Activated CD4-positive, alpha-beta memory T cell treated with anti-CD3 and anti-CD28 coated beads for 36 hours (primary cell): ENCODE measurements at regions not wholly inside any gene's neighbourhood (a gene's known extent, or its start where the extent isn't known, plus 50 kb on each side); places are given as distances from the start of the nearest gene placed in this dataset.

Source experiments
- CTCF ChIA-PET: fragments of 350-600 bp; sonication (Branson Sonifier 250); formaldehyde crosslinking; loops from one replicate; lab custom pipeline; 2021; ENCODE audit warnings: antibody characterized with exemption, inconsistent platforms; lab: Charles Lee
- POLR2A ChIA-PET: fragments of 350-600 bp; sonication (Branson Sonifier 250); formaldehyde crosslinking; loops from one replicate; lab custom pipeline; 2021; ENCODE audit warnings: antibody characterized with exemption; lab: Charles Lee
- DNase-seq: peaks from one replicate; pipeline ENCODE4 v3.0.0-alpha.2; 2020
- H3K27ac Mint-ChIP-seq: one replicate; pipeline ENCODE4 v1.8.0; 2021; ENCODE audit warnings: mixed read lengths
- H3K27me3 Mint-ChIP-seq: one replicate; pipeline ENCODE4 v1.8.0; 2021; ENCODE audit warnings: mixed read lengths
- H3K36me3 Mint-ChIP-seq: one replicate; pipeline ENCODE4 v1.8.0; 2021; ENCODE audit warnings: mixed read lengths
- H3K4me1 Mint-ChIP-seq: one replicate; pipeline ENCODE4 v1.8.0; 2021; ENCODE audit warnings: low read depth, mixed read lengths
- H3K4me3 Mint-ChIP-seq: one replicate; pipeline ENCODE4 v1.8.0; 2021; ENCODE audit warnings: mild to moderate bottlenecking, mixed read lengths
- H3K9me3 Mint-ChIP-seq: one replicate; pipeline ENCODE4 v1.8.0; 2021; ENCODE audit warnings: mixed read lengths
- intact Hi-C: fragments of 100-400 bp; cut with micrococcal nuclease; formaldehyde crosslinking; loops from one replicate; pipeline ENCODE4 v1.15.1; 2023

DNA sequence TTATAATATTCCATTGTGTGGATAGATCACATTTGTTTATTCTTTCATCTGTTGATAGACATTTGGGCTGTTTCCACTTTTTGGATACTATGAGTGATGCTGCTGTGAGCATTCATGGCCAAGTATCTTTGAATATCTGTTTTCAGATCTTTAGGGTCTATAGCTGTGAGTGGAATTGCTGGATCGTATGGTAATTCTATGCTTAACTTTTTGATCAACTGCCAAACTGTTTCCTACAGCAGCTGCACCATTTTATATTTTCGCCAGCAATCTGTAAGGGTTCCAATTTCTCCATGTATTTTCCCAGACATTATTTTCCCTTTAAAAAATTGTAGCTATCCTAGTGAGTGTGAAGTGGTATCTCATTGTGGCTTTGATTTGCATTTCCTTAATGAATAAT lies 238.1 kb downstream of the AACS start:
- intact Hi-C loops: no loop called here
- CTCF ChIA-PET: no interaction called here
- H3K4me1 Mint-ChIP-seq: no peaks in the 10 kb centered on the region

DNA sequence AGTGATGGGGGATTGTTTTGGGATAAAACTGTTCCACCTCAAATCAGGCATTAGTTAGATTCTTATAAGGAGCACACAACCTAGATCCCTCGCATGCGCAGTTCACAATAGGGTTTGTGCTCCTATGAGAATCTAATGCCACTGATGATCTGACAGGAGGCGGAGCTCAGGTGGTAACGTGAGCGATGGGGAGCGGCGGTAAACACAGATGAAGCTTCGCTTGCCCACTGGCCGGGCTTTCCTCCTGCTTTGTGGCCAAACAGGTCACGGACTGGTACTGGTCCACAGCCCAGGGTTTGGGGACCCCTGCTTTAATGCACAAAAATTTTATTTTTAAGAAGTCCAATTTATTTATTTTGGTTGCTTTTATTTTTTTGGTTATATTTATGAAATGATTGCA lies 238.8 kb downstream of the AACS start:
- ChIA-PET CTCF (no interaction called here), POLR2A (no interaction called here)
- Mint-ChIP-seq H3K27me3 (no peaks in the 10 kb centered on the region), H3K9me3 (peaks cover 2% of the 10 kb centered on the region), H3K4me1 (no peaks in the 10 kb centered on the region), H3K27ac (no peak overlapping the region), H3K4me3 (no peak overlapping the region), H3K36me3 (no peaks in the 10 kb centered on the region)
- intact Hi-C loops: no loop called here
- DNase-seq: no peak

More for the DNA sequence above, 238.1 kb downstream of the AACS start:
- no peak overlapping the region for H3K27ac Mint-ChIP-seq
- no peaks in the 10 kb centered on the region for H3K9me3 Mint-ChIP-seq
- no peaks in the 10 kb centered on the region for H3K27me3 Mint-ChIP-seq
- no peak for DNase-seq
- no peaks in the 10 kb centered on the region for H3K36me3 Mint-ChIP-seq
- H3K4me3 Mint-ChIP-seq: no peak overlapping the region
- POLR2A ChIA-PET: no interaction called here

- ChIA-PET POLR2A (interaction anchor here (0.6 kb wide), 1 partner anchor 240 kb away, joined by 4 read pairs; no protein-coding TSS in a partner anchor), CTCF (no interaction called here)
- Mint-ChIP-seq H3K27ac (no peak overlapping the region), H3K4me3 (no peak overlapping the region), H3K9me3 (peaks cover 2% of the 10 kb centered on the region), H3K36me3 (no peaks in the 10 kb centered on the region), H3K4me1 (no peaks in the 10 kb centered on the region), H3K27me3 (no peaks in the 10 kb centered on the region)
- no peak for DNase-seq
- intact Hi-C loops: no loop called here
Observed at GRCh38 chr12:125305231-125305630, 240.0 kb downstream of the AACS start.

- peaks cover 2% of the 10 kb centered on the region for H3K9me3 Mint-ChIP-seq
- H3K27ac Mint-ChIP-seq: no peak overlapping the region
- H3K4me1 Mint-ChIP-seq: no peaks in the 10 kb centered on the region
- no peaks in the 10 kb centered on the region for H3K36me3 Mint-ChIP-seq
- POLR2A ChIA-PET: no interaction called here
- H3K27me3 Mint-ChIP-seq: peaks cover 5% of the 10 kb centered on the region
- H3K4me3 Mint-ChIP-seq: no peak overlapping the region
- CTCF ChIA-PET: no interaction called here
- intact Hi-C loops: no loop called here
- no peak for DNase-seq
Observed at GRCh38 chr12:125310461-125310860, 245.2 kb downstream of the AACS start.

GRCh38 chr12:125311050-125311449 lies 245.8 kb downstream of the AACS start:
- Mint-ChIP-seq H3K9me3 (peaks cover 2% of the 10 kb centered on the region), H3K36me3 (no peaks in the 10 kb centered on the region), H3K27me3 (peaks cover 7% of the 10 kb centered on the region), H3K27ac (no peak overlapping the region), H3K4me1 (no peaks in the 10 kb centered on the region), H3K4me3 (no peak overlapping the region)
- DNase-seq: no peak
- POLR2A ChIA-PET: no interaction called here
- intact Hi-C loops: no loop called here
- CTCF ChIA-PET: no interaction called here

- H3K9me3 Mint-ChIP-seq: peaks cover 2% of the 10 kb centered on the region
- ChIA-PET POLR2A (no interaction called here), CTCF (no interaction called here)
- H3K27ac Mint-ChIP-seq: no peak overlapping the region
- no peaks in the 10 kb centered on the region for H3K4me1 Mint-ChIP-seq
- H3K27me3 Mint-ChIP-seq: peaks cover 7% of the 10 kb centered on the region
- H3K36me3 Mint-ChIP-seq: no peaks in the 10 kb centered on the region
- intact Hi-C loops: no loop called here
- no peak overlapping the region for H3K4me3 Mint-ChIP-seq
- DNase-seq: no peak
Observed at GRCh38 chr12:125312471-125312870, 247.2 kb downstream of the AACS start.

DNA sequence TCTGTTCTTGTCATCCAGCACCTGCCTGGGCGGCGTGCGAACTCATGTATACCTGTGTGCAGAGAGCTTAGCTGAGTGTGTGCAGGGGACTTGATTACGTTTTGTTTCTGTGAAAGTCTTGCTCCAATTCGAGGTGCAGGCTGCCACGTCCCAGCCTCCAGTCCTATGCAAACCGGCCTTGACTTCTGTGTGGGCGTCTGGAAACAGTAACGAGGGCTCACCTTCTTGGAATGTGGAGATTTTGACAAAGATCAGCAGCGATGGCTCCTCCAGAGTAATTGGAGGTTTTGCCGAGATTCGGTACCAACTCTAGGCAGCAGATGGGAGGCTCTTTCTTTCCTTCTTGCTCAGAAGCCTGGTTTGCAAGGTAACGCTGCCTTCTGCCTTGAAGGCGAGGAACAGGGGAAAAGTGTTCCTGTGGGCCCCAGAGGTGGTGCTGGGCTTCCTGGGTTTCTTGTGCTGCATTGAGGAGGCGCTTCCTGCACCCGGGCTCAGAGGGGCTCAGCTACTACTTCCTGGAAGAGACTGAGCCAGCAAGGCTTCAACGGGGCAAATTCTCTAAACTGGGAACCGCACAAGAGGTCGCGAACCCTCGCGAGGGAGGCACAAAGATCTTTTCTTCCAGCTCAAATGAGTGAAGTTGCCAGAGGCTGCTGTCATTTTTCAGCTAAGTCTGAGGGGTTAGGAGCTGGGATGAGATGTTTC lies 249.0 kb downstream of the AACS start:
- Mint-ChIP-seq H3K27ac (no peak overlapping the region), H3K36me3 (no peaks in the 10 kb centered on the region), H3K4me1 (no peaks in the 10 kb centered on the region), H3K4me3 (no peak overlapping the region), H3K9me3 (no peaks in the 10 kb centered on the region), H3K27me3 (peaks cover 9% of the 10 kb centered on the region)
- ChIA-PET POLR2A (no interaction called here), CTCF (no interaction called here)
- no peak for DNase-seq
- intact Hi-C loops: no loop called here

- CTCF ChIA-PET: no interaction called here
- DNase-seq: no peak
- intact Hi-C loops: no loop called here
- no peaks in the 10 kb centered on the region for H3K9me3 Mint-ChIP-seq
- POLR2A ChIA-PET: no interaction called here
- no peak overlapping the region for H3K27ac Mint-ChIP-seq
- no peaks in the 10 kb centered on the region for H3K4me1 Mint-ChIP-seq
- no peaks in the 10 kb centered on the region for H3K36me3 Mint-ChIP-seq
- no peak overlapping the region for H3K4me3 Mint-ChIP-seq
- H3K27me3 Mint-ChIP-seq: peaks cover 9% of the 10 kb centered on the region
Observed at GRCh38 chr12:125315771-125316170, 250.5 kb downstream of the AACS start.

DNA sequence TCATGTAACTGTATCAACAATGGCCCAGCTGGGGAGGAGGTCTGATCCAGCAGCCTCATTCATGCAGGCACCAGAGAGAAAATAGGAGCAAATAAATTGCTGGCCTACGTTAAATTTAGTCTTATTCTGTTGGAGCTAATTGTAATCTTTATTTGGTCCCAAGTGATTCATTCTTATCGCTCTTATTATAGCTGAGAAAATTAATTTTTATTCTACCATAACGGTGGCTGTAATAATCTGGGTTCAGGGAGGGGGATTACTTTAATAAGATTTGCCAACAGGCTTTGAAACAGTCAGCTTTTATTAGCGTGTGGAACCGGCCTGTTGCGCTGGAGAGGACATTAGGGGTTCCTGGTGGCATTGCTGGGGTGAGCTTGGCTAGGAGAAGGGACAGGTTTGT lies 254.9 kb downstream of the AACS start:
- no peak overlapping the region for H3K27ac Mint-ChIP-seq
- intact Hi-C loops: no loop called here
- CTCF ChIA-PET: no interaction called here

GRCh38 chr12:125324861-125325490 lies 259.7 kb downstream of the AACS start:
- no peaks in the 10 kb centered on the region for H3K36me3 Mint-ChIP-seq
- CTCF ChIA-PET: no interaction called here
- H3K27ac Mint-ChIP-seq: no peak overlapping the region
- POLR2A ChIA-PET: no interaction called here
- no peak for DNase-seq
- no peaks in the 10 kb centered on the region for H3K9me3 Mint-ChIP-seq
- H3K27me3 Mint-ChIP-seq: peaks cover 11% of the 10 kb centered on the region
- no peak overlapping the region for H3K4me3 Mint-ChIP-seq
- no peaks in the 10 kb centered on the region for H3K4me1 Mint-ChIP-seq
- intact Hi-C loops: no loop called here

More for the DNA sequence above, 254.9 kb downstream of the AACS start:
- Mint-ChIP-seq H3K27me3 (peaks cover 5% of the 10 kb centered on the region), H3K4me3 (no peak overlapping the region), H3K4me1 (no peaks in the 10 kb centered on the region), H3K36me3 (no peaks in the 10 kb centered on the region), H3K9me3 (no peaks in the 10 kb centered on the region)
- DNase-seq: no peak
- POLR2A ChIA-PET: no interaction called here

DNA sequence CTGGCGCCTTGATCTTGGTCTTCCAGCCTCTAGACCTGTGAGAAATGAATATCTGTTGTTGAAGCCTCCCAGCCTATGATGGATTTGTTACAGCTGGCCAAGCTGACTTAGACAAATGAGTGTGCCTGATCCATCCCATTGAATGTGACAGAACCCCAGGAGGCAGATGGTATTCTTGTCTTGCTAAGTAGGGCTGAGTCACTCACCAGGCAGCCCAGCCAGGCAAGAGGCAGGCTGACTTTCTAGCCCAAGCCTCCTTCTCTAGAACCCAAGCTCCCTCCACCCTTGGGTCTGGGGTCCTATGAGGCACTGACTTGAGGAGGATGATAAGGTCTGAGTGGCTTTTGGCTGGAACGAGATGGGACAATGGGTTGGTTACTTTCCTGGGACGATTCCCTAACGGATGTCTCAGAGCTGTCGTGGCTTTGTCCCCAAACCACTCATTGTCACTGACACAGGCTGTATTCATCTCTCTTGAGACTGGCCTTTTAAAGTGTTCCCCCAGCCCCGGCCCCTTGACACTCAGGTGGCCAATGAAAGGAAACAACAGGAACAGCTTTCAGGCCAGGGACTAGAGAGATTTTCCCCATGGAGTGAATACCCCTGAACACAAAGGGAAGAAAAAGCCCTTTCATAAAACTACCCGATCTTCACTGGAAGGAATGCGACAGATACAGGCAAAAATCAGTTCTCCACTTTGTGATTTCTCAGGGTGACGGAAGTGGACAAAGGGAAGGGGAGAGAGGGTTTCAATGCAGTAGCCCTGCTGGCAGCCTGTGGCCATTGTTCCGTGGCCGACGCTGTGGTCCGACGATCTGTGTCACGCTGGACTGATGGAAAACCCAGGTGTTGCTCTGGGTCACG lies 264.2 kb downstream of the AACS start:
- H3K4me3 Mint-ChIP-seq: no peak overlapping the region
- POLR2A ChIA-PET: no interaction called here
- intact Hi-C loops: loop anchor here (5.0 kb wide), 2 partner anchors 73 to 142 kb away; partner anchors contain the start of gene TMEM132B

DNA sequence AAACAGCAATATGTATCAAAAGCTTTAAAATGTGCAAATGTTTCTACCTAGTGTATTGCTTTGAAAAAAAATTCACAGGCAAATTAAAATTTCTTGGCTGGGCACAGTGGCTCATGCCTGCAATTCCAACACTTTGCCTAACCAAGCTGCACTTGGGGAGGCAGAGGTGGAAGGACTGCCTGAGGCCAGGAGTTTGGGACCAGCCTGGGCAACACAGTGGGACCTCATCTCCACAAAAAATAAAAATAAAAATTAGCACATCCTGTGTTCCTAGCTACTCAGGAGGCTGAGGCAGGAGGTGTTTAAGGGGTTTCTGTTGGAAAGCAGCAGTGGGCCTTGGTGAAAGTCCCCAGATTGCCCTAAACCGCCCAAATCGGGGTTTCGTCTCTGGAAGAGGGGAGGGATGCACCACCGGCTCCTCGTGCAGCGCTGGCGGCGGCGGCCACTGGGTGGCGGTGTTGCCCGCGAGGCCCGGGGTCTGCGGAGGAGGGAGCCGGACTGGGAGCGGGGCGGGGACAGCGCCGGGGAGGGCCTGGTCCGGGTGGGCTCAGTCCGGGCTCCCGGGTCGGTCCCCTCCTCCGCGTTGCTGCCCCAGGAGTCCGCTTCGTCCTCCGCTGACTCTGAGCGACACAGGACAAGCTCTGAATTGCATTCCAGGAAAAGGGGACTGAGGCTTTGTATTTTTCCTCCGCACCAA lies 265.6 kb downstream of the AACS start:
- DNase-seq: peak; percentile 65
- CTCF ChIA-PET: interaction anchor here (0.9 to 1.9 kb wide), 4 partner anchors 20 to 73 kb away, joined by 3 to 9 read pairs (median 6); no protein-coding TSS in a partner anchor
- intact Hi-C loops: loop anchor here (5.0 kb wide), 2 partner anchors 72 to 143 kb away; partner anchors contain the start of gene TMEM132B
- no peak overlapping the region for H3K4me3 Mint-ChIP-seq
- H3K27me3 Mint-ChIP-seq: peaks cover 14% of the 10 kb centered on the region
- H3K4me1 Mint-ChIP-seq: no peaks in the 10 kb centered on the region
- no peak overlapping the region for H3K27ac Mint-ChIP-seq
- H3K36me3 Mint-ChIP-seq: no peaks in the 10 kb centered on the region
- POLR2A ChIA-PET: no interaction called here
- H3K9me3 Mint-ChIP-seq: no peaks in the 10 kb centered on the region

More for the DNA sequence above, 264.2 kb downstream of the AACS start:
- no peak for DNase-seq
- H3K9me3 Mint-ChIP-seq: no peaks in the 10 kb centered on the region
- no peaks in the 10 kb centered on the region for H3K4me1 Mint-ChIP-seq
- H3K27ac Mint-ChIP-seq: no peak overlapping the region
- CTCF ChIA-PET: no interaction called here
- no peaks in the 10 kb centered on the region for H3K36me3 Mint-ChIP-seq
- H3K27me3 Mint-ChIP-seq: peaks cover 14% of the 10 kb centered on the region
